HG03460 (cell line): ENCODE measurements at regions not wholly inside any gene's neighbourhood (a gene's known extent, or its start where the extent isn't known, plus 50 kb on each side); places are given as distances from the start of the nearest gene placed in this dataset.
"Not testable (repeated sequence)": the region's sequence is repeated elsewhere in the genome, so short reads cannot be mapped to it uniquely, and the experiment has no call there.

Experiments used
- ATAC-seq: cut with Tn5 transposase; IDR thresholded peaks from one replicate; pipeline ENCODE4 v1.9.1; 2021; ENCODE audit not compliant: unreplicated experiment

DNA sequence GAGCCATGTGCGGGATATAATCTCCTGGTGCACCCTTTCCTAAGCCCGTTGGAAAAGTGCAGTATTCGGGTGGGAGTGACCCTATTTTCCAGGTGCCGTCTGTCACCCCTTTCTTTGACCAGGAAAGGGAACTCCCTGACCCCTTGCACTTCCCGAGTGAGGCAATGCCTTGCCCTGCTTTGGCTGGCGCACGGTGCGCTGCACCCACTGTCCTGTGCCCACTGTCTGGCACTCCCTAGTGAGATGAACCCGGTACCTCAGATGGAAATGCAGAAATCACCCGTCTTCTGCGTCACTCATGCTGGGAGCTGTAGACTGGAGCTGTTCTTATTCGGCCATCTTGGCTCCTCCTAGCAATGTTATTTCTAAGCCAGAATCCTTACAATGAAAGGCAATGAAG, 121.1 kb downstream of the TAF11L14 start:
- not testable (repeated sequence) for ATAC-seq

DNA sequence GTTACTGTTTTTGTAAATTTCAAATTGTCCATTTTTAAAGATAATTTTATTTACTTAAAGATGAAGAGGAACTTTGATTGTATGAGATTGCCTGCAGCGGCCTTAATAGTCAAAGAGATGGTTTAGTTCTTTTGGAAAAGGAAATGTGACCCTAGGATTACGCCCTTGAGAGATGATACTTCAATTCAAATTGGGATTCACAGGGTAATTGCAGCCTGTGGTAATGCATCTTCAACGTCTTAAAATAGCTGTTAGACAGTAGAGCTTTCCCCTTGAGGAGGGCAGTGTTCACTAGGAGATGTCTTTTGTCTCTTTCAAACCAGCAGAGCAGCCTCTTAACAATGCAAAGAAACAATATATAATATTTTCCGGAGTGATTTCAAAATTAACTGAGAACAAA, 127.1 kb downstream of the TAF11L14 start:
- no peak for ATAC-seq

DNA sequence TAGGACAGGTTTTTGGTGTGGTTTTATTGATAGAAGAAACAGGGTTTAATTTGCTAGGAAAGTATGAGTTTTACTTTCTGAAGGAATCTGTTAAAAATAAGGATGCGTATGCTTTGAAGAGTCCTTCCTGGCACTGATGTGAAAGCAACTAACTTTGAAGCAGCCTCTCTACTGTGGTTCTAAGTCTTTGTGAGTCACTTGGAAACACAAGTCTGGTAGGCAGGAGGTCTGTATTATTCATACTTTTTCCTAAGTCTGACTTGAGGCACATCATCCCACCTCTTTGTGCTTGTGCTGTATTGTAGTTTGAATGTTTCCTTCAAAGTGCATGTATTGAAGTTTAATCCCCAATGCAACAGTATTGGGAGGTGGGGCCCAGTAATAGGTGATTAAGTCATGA, 129.0 kb downstream of the TAF11L14 start:
- ATAC-seq: no peak

DNA sequence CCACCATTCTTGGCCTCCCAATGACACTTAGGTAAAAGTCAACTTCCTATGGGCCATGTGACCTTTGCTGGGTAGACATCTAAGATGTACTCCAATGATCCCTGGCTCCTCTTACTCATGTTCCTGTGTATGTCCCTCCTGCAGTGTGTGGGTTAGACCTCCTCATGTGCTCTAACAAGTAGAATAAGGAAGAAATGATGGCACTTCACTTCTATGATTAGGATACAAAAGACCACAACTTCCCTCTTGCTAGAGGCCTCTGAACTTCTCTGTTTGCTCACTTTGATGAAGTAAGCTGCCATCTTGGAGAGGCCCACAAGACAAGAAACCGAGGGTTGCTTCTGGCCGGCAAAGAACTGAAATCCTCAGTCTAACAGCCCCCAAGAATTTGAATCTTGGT, 131.8 kb downstream of the TAF11L14 start:
- ATAC-seq: no peak

DNA sequence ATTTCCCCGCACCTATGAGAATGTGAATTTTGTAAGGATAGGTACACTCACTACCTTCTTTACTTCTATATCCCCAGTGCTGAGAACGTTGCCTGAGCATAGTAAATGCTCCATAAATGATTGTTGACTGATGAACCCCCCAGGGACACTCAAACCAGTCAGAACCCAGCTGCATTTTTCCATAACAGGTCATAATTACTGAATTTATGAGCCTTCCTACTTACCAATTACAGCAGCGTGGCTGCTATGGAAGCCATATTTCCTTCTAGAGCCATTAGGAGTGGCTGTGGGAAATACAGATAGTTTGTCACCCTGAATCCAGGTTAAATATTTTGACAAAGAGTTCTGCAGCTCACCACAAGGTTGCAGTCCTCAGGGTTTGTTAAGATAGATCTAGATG, 135.0 kb downstream of the TAF11L14 start:
- no peak for ATAC-seq

DNA sequence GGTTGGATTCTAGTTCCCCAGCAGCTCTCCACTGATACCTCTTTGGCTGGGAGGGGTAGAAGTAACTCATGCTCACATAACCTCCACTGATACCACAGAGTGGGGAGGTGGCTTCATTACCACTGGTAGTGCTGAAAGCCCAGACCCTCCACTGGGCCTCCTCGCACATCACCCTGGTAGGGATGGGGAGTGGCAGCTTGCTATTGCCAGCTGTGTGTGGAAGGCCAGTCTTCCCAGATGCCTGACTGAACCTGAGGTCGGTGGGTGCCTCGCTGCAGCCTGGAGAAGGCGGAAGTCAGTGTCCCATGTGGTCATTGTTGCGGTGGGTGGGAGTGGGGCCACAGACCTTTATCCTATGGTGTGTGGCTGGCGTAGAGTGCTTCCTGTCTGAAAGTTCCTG, 138.0 kb downstream of the TAF11L14 start:
- ATAC-seq: no peak

DNA sequence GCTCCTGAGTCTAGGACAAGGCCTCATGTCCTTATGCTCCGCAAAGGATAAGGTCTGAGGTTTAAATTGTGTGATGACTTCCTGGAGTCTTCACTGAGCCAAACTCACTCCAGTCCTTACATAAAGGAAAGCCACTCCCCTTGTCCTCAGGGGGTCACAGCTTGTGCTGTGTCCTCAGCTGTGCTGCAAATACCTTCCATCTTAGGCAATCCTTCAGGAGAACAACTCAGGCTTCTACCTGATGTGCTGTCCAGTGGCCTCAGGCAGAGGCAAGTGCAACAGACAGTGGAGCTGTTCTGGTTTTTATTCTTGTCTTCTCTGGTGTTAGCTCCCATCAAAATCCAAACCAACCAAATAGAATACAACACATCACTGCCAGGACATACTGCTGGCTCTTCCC, 151.5 kb downstream of the TAF11L14 start:
- no peak for ATAC-seq

DNA sequence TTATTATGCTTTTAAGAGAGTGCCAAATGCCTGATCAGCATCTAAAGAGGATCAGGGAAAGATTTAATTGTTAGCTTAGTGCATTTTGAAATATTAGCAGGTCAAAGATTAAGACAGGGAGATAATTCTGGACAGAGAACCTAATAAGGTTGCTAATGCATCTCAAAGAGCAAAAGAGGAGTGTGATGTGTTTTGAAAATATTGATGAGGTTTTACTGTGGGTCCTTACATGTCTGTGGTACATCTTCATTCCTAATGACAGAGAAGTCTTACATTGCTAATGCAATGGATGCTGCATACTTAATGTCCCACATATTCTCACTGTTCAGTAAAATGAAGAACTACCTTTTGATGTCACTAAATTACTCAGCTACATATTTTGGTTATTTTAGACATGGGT, 154.1 kb downstream of the TAF11L14 start:
- no peak for ATAC-seq

DNA sequence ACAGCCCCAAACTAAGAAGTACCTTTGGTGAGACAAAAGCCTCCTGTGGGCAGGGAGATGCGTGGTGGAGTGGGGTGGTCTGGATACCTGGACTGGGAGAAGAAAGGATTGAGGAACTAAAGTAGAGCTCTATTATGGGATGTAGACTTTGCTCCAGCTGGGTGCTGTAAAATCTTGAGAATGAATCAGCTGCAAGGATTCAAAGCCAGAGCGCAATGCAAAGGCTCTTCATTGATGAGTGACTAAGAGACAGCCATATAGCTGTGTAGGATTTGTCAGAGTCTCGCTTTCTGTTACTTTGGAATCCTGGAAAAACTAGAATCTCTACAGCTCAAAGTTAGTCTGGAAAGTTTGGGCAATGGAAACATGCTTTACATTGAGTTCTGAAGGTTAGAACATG, 159.9 kb downstream of the TAF11L14 start:
- no peak for ATAC-seq

DNA sequence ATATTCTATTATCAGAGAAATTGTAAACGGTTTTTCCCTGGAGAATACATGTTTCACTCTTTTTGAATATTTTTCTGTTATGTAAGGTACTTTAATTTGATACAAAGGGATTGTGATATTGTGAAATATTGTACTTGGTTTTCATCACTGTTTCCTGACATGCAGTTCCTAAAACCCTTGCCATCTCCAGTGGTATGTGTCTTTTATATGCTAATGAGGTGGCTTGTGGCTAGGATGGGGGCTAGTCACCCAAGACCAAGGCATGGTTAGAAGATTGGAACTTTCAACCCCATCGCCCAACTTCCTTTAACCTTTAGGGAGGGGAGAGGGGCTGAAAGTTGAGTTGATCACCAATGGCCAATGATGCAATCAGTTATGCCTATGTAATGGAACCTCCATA, 160.6 kb downstream of the TAF11L14 start:
- ATAC-seq: no peak

DNA sequence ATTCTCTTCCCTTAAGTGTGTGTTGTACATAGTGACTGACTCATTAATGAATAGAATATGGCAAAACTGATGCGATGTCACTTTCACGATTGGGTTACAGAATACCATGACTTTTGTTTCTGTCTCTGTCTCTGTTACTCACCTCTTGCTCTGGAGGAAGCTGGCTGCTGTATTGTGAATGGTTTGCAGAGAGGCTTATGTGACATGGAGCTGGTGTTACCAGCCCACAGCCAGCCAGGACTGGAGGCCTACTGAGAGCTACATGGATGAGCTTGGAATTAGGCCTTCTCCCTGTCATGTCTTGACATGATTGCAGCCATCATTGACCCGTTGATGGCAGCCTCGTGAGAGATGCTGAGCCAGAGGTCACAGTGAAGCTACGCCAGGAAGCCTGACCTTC, 161.9 kb downstream of the TAF11L14 start:
- no peak for ATAC-seq

DNA sequence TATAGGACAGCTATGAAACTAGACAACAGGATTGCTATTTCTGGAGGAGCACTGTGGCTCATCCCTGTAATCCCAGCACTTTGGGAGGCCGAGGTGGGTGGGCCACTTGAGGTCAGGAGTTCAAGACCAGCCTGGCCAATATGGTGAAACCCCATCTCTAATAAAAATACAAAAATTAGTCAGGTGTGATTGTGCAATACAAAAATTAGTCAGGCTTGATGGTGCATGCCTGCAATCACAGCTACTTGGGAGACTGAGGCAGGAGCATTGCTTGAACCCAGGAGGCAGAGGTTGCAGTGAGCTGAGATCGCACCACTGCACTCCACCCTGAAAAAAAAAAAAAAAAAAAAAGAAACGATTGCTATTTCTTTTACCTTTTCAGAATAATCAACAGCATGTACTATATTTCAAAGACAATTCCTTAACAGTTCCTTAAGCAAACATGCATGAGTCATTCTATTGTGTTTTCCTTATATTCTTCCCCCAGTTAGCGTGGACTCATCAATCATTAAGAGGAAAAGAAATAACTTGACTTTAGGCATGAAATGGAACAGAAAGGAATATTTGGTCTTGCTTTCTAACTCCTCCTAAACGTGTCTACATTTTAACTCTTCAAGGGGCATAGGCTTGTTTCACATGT, 162.6 kb downstream of the TAF11L14 start:
- ATAC-seq: no peak

DNA sequence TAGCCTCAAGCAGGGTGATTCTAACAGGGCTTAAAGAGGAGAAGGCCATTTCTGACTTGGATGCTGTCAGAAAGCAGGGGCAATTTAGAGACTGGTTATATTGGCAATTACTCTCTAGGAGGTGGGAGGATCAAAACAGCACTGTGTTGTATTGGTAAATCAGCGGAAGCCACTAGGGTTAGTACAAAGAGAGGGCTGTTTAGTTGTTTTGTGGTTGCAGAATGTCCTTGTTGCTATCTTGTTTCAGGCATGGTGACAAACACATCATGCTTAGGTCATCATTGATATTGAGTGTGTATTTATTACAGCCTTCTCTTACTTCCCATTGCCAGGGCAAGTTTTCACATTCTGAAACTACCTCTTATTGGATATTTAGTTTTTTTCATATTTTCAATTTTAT, 165.3 kb downstream of the TAF11L14 start:
- no peak for ATAC-seq

DNA sequence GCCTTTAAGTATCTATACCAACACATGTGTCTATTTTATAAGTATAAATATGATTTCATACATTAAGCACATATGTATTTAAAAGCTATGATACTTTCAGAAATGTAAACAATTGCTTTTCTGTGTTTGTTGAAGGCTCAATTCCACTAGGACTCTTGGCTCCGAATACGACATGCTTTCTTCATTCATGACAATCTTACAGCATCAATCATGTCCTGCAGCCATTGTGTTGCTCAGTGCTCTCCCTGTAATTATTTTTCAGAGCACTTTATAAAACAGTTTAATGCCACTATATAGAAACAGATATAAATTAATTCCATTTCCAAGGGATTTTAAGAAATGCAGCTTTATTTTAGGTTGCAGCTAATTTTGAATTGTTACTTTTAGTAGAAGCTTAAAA, 167.3 kb downstream of the TAF11L14 start:
- no peak for ATAC-seq

DNA sequence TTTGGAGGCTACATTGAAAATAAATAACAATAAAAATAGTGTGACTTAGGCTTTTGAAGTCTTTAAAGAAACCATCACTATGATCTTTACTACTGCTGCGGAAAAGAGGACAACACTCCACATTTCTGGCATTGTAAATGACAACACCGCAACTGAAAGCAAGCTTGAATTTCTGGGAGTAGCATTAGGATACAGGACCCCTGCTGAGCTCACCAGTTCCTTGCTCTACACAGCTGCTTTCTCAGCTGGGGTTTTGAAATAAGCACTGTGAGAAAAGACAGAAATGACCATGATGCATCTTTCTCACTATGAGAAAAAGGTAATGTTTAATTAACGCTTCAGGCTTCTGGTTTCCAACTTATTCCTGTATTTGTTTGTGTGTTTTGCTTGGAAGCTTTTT, 168.0 kb downstream of the TAF11L14 start:
- no peak for ATAC-seq

DNA sequence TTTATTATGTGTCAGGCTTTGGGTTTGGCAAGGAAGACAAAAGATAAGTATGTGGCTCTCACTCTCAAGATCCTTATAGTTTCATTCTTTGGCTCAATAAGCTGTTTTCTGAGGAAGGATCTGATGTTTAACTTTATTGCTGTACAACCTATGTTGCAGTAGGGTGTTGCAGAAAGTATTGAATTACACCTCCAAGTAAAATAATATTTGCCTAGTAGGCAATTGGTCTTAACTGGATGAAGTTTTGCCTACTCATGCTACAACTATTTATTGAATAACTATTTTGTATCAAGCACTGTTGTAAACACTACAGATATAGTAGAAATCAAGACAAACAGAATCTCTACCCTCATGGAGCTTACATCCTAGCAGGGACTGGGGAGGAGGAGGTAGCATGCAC, 169.7 kb downstream of the TAF11L14 start:
- ATAC-seq: no peak

DNA sequence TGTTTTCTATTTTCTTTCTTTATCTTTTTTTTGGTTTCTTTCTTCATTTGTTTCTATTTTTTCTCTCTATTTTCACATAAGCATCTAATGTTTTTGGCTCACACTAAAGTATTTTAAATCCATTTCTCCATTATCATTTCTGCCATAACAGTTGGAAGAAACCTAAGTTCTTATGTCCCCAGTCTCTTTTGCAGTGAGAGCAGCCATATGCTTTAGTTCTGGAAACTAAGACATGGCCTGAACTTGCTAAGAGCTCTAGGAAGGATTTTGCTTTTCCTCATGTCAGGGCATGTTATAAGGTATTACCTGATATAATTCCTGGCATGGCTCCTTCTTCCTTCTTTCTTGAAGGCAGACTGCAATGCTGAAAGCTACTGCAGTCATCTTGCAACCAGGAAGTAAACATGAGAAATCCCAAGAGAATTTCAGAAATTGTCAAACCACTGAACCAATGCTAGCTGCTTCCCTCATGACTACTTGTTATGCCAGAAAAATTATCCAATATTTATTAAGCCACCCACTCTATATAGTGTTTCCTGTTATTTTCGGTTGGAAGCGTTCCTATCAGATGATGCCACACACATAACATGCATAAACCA, 171.1 kb downstream of the TAF11L14 start:
- no peak for ATAC-seq

DNA sequence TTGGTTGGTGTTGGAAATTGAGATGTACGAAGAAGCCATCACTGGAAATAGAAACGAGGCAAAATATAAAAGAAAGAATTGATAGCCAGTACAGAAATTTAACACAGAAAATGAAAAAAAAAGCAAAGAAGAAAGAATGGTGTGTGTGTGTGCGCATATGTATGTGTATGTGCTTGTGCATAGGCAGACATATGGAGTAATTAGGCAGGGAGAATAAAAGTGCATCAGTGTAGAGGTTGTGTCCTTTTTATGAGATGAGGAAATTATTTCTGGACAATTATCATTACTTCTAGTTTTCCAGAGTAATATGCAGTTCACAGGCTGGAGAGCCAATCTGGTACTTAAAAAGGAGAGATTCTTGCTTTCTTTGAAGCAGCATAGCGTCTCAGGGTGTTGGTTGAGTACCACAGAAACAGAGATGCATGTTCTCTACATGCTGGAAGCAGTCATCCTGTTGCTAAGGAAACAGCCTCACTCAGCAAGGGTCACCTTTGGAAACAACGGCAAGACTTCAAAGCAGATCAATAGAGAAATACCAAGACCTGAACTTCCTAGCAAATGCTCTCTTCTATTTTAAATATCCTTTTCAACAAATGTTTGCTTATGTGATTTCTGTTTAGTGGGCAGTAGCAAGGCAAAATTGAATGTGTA, 172.7 kb downstream of the TAF11L14 start:
- no peak for ATAC-seq

DNA sequence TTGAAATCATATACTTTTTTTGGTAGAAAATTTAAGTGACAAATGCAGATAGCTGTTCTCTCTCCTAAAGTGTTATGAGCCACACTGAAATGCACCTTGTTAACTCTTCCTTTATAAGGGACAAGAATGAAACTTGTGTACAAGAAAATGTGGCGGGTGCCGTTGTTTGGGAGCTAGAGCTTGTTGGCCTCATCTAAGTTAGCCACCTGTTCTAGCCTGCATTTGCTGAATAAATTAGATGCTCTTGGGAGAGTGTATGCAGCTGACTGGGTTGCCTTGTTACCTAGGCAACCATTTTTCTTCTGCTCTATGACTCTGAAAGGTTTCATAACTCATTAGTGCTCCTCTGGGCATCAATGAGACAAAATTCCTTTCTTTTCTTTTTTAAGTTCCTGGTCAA, 174.3 kb downstream of the TAF11L14 start:
- ATAC-seq: no peak

DNA sequence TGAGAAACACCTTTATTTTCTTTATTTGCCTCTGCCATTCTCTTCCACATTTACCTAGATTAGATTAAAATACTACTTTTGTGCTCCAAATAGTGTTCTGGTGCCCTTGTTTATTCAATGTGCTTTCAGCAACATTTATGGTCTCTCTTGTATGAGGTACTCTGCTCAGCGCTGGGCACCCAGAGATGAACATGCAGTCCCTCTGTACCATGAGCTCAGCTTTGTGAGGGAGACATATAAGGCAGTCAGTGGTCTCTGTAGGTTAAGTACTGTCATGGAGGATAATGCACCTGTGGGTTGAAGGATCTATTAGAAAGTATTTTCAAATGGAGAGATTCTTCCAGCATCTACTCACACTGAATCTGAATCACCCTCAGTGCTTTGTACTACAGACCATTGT, 176.5 kb downstream of the TAF11L14 start:
- no peak for ATAC-seq

DNA sequence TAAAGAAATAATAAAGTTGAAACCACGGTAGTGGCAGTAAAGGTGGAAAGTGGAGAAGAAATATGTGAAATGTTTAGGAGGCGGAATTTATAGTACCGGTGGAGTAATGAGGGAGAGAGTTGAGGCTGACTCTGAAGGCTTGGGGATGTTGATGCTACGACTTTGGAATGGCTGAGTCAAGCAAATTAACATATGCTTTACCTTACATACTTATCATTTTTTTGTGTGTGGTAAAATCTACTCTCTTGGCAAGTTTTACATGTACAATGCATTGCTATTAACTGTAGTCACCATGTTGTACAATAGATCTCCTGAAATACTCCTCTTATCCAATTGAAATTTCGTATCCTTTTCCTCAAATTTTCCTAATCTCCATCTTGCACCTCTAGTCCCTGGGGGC, 179.0 kb downstream of the TAF11L14 start:
- ATAC-seq: no peak

DNA sequence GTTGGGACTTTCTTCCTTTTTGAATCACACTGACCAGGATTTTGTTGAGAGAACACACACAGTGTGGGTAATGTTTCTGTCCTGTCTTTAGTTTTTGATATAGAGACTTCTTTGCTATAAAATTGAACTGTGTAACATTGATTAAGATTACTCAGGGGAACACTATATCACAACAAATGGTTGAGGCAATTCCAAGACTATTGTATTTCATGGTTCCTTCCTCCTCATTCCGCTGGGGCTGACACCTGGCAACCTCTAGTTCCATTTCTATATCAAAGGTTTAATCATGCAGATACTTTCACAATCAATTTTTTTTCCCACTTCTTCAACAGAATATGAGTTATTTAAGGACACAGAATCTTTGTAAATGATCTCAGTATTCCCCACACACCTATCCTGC, 182.2 kb downstream of the TAF11L14 start:
- no peak for ATAC-seq

DNA sequence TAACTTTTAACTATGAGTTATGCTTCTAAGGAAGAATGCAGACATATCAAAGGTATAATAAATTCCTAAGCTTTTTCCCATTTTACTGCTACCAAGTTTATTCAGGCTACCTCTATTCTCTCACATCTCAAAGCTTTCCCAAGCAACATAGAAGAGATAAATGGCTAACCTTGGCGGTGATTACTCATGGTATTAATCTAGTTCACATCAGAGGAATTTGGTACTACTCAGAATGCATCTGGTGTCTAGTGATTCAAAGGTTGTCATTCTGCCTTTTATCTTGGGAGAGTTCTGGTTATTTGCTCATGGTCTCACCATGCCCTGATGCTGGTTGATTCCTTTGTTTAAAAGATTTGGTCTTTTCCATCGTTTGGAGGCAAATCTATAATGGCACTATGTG, 182.7 kb downstream of the TAF11L14 start:
- no peak for ATAC-seq
